ENCODE measurements at regions not wholly inside any gene's neighbourhood (a gene's known extent, or its start where the extent isn't known, plus 50 kb on each side); places are given as distances from the start of the nearest gene placed in this dataset.

DNA sequence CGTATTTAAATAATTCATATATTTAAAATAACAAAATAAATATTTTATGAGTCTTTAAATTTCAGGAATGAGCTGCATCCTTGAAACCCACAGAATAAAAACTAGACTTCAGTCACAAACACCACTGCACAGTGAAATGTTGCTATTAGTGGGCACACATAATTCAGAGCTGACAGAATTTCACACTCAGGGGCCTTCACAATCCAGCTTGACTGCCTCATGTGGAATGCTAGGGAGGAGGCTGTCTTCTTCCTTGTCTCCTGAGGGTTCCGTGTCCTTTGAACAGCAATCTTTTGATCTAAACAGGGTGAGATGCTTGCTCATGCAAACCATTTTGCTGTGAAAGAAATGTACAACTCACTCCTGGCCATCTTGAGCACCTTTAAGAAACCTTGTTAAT is 346.7 kb downstream of the CCSER2 start:
- TF ChIP-seq, protein P1, sequence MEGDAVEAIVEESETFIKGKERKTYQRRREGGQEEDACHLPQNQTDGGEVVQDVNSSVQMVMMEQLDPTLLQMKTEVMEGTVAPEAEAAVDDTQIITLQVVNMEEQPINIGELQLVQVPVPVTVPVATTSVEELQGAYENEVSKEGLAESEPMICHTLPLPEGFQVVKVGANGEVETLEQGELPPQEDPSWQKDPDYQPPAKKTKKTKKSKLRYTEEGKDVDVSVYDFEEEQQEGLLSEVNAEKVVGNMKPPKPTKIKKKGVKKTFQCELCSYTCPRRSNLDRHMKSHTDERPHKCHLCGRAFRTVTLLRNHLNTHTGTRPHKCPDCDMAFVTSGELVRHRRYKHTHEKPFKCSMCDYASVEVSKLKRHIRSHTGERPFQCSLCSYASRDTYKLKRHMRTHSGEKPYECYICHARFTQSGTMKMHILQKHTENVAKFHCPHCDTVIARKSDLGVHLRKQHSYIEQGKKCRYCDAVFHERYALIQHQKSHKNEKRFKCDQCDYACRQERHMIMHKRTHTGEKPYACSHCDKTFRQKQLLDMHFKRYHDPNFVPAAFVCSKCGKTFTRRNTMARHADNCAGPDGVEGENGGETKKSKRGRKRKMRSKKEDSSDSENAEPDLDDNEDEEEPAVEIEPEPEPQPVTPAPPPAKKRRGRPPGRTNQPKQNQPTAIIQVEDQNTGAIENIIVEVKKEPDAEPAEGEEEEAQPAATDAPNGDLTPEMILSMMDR (conservative IDR thresholded peaks at IDR 0.05; ENCODE audit: low read depth): no peak
- ChIA-PET POLR2A (ENCODE audit: low non-redundant PET) (no interaction called here), CTCF (no interaction called here)
- H3K27ac ChIP-seq: no peak overlapping the region
- DNase-seq (ENCODE audit: low spot score): no peak

DNA sequence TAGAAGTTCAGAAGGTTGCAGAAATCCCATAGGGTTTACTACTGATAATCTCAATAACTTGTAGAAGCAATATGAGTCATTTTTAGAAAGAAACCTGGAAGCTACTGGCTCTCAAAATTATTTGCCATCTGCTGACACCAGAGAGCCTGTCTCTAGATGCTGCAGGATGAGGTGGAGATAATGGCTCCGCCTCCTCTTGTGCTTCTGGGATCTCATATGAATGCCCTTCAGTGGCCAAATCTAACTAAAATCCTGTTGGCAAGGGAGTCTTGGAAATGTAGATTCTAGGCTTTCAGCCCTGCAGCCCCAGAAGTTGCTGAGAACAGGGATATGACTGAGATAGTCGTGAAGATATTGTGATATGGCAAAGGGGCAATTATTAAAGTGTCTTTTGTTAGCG is 348.1 kb downstream of the CCSER2 start:
- no peak for DNase-seq (ENCODE audit: low spot score)
- H3K27ac ChIP-seq: no peak overlapping the region
- CTCF ChIA-PET: interaction anchor here (0.7 kb wide), 1 partner anchor 11 kb away, joined by 4 read pairs; no protein-coding TSS in a partner anchor
- POLR2A ChIA-PET (ENCODE audit: low non-redundant PET): no interaction called here
- TF ChIP-seq, protein P1 (conservative IDR thresholded peaks at IDR 0.05; ENCODE audit: low read depth): no peak

DNA sequence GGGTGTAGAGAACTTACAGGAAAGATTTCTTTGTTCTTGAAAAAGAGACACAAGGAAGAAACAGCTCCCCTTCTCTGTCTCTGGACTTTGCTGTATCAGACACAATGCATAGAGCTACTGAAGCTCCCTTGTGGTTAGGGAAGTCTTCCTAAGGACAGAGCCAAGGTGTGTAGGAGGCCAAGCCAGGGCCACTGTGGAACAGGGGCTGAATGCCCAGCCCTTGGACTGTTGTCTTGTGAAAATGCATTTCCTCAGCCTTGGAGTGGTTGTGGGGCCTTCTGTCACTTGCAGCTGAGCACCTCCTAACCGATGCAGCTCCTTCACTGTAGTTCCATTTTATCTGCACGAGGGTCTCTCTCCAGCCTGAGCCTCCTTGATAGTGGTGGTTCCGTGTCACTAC is 353.4 kb downstream of the CCSER2 start:
- POLR2A ChIA-PET (ENCODE audit: low non-redundant PET): no interaction called here
- CTCF ChIA-PET: no interaction called here
- no peak for DNase-seq (ENCODE audit: low spot score)
- TF ChIP-seq, protein P1 (conservative IDR thresholded peaks at IDR 0.05; ENCODE audit: low read depth): no peak
- no peak overlapping the region for H3K27ac ChIP-seq

DNA sequence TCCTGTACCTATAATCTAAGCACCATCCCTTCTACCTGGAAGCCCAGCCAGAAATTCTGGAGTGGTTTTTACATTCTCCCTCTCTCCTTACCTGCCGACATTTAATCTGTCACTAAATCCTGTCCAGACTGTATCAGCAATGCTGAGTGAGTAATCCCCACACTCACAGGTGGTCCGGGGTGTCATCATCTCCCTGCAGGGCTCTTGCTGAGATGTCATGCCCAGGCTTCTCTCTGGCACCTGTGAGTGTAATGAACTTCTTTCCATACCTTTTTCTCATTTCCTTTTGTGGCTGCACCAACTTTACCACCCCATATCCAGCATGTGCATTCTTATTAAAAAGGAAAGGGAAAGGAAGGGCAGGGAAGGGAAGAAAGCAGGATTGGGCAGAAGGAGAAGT is 355.2 kb downstream of the CCSER2 start:
- TF ChIP-seq, protein P1 (conservative IDR thresholded peaks at IDR 0.05; ENCODE audit: low read depth): no peak
- ChIA-PET CTCF (no interaction called here), POLR2A (ENCODE audit: low non-redundant PET) (no interaction called here)
- DNase-seq (ENCODE audit: low spot score): no peak
- H3K27ac ChIP-seq: no peak overlapping the region

DNA sequence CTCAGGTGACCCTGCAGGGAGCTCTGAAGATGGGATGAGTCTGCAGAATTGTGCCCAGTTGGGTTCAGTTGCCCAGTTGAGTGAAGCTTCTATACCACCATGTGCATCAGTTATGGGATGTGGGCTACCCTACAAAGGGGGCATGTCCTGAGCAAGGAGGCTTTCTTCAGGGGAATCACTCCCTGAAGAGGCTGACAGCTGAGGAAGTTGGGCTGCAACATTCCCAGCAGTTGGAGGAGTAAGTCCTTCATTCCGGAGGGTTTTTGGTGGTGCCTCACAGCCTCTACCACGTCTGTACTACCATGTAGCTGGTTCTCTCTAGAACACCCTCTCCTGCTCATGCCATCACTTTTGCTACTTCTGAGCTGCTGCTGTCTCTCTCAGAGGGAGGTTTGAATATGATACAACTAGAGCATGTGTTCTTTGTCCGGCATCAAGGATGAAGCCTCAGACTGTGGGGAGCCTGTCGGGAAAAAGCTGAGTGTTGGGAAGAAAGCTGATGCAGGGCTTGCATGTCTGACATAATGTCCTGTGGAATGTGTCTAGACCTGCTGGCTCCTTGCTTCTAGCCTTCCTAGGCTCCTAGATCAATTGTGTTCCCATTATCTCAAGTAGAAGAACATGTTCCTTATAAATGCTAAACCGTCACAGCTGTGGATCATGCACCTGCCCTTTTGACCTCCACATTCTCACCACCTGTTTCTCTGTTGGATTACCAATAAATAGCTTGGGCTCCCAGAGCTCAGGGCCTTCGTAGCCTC is 355.8 kb downstream of the CCSER2 start:
- DNase-seq (ENCODE audit: low spot score): no peak
- ChIA-PET POLR2A (ENCODE audit: low non-redundant PET) (no interaction called here), CTCF (no interaction called here)
- no peak overlapping the region for H3K27ac ChIP-seq
- TF ChIP-seq, protein P1 (conservative IDR thresholded peaks at IDR 0.05; ENCODE audit: low read depth): no peak

DNA sequence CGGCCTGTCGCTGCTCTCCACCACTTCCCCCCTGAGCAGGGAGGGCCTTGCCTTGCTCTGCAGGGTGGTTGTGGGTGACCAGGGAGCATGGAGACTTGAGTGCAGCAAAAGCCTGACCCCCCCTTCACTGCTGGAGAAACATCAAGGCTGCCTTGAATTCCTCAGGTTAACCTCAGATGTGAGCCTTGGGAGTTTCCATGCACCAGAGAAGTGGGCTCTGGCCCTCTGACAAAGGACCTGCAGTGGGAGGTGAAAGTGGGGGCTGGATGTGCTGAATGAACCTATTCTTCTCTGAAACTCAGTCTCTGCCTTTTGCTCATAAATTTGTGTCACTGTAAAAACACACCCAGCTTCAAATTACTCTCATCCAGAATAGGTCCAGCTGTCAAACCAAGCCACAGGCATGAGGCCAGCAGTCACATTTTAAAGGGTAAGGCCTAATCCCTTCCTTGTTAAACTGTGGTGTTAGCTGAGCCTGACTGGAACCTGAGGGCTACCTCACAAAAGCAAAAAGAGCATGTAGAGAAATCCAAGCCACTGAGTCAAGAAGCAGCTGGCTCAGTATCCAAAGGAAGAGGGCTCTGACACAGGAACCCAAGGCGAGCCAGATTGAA is 356.8 kb downstream of the CCSER2 start:
- ChIA-PET CTCF (interaction anchor here (0.6 kb wide), 1 partner anchor 333 kb away, joined by 3 read pairs; no protein-coding TSS in a partner anchor), POLR2A (ENCODE audit: low non-redundant PET) (no interaction called here)
- TF ChIP-seq, protein P1 (conservative IDR thresholded peaks at IDR 0.05; ENCODE audit: low read depth): no peak
- DNase-seq (ENCODE audit: low spot score): no peak
- H3K27ac ChIP-seq: no peak overlapping the region
